ENCODE measurements at regions not wholly inside any gene's neighbourhood (a gene's known extent, or its start where the extent isn't known, plus 50 kb on each side); places are given as distances from the start of the nearest gene placed in this dataset.

GRCh38 chr3:40717471-40717870 lies 192.7 kb downstream of the ZNF621 start:
- Histone ChIP-seq H2AFZ (ENCODE audit: low read depth) (no peak overlapping the region), H3K27me3 (ENCODE audit: insufficient read depth, low read depth) (no peaks in the 10 kb centered on the region), H3K4me2 (no peak overlapping the region), H3K9ac (no peak overlapping the region), H3K4me3 (IDR thresholded peaks at IDR 0.05; ENCODE audit: insufficient read depth, low read depth, low read length) (no peak overlapping the region), H3K36me3 (ENCODE audit: insufficient read depth) (no peaks in the 10 kb centered on the region), H3K27ac (no peak overlapping the region), H3K4me1 (ENCODE audit: low read depth, poor library complexity, severe bottlenecking) (no peaks in the 10 kb centered on the region), H4K20me1 (ENCODE audit: insufficient read depth) (no peaks in the 10 kb centered on the region), H3K79me2 (ENCODE audit: insufficient read depth, low read depth) (no peaks in the 10 kb centered on the region)
- TF ChIP-seq, protein P1, sequence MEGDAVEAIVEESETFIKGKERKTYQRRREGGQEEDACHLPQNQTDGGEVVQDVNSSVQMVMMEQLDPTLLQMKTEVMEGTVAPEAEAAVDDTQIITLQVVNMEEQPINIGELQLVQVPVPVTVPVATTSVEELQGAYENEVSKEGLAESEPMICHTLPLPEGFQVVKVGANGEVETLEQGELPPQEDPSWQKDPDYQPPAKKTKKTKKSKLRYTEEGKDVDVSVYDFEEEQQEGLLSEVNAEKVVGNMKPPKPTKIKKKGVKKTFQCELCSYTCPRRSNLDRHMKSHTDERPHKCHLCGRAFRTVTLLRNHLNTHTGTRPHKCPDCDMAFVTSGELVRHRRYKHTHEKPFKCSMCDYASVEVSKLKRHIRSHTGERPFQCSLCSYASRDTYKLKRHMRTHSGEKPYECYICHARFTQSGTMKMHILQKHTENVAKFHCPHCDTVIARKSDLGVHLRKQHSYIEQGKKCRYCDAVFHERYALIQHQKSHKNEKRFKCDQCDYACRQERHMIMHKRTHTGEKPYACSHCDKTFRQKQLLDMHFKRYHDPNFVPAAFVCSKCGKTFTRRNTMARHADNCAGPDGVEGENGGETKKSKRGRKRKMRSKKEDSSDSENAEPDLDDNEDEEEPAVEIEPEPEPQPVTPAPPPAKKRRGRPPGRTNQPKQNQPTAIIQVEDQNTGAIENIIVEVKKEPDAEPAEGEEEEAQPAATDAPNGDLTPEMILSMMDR (conservative IDR thresholded peaks at IDR 0.05; ENCODE audit: low read depth, low read length), result no peak

DNA sequence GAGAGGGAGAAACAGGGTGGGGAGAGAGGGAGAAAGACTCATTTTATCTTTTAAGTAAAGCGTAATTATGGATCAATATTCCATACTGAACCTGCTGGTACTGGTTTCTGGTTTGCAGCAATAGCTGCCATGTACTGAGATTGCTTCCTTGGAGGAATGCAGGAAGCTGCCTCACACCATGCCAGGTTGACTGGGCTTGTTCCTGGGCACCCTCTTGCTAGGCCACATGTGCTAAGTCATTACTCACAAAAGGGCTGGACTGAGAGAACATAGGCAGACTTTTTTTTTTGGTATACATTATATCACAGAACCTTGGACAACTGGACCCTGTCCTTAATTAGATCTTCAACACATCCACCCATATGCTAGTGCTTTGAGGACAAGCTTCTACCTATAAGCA lies 193.4 kb downstream of the ZNF621 start:
- Histone ChIP-seq H3K9ac (no peak overlapping the region), H3K4me3 (IDR thresholded peaks at IDR 0.05; ENCODE audit: insufficient read depth, low read depth, low read length) (no peak overlapping the region), H3K27me3 (ENCODE audit: insufficient read depth, low read depth) (no peaks in the 10 kb centered on the region), H2AFZ (ENCODE audit: low read depth) (no peak overlapping the region), H3K4me2 (no peak overlapping the region), H3K36me3 (ENCODE audit: insufficient read depth) (no peaks in the 10 kb centered on the region), H3K79me2 (ENCODE audit: insufficient read depth, low read depth) (no peaks in the 10 kb centered on the region), H3K27ac (no peak overlapping the region), H3K4me1 (ENCODE audit: low read depth, poor library complexity, severe bottlenecking) (no peaks in the 10 kb centered on the region), H4K20me1 (ENCODE audit: insufficient read depth) (no peaks in the 10 kb centered on the region)
- TF ChIP-seq, protein P1 (conservative IDR thresholded peaks at IDR 0.05; ENCODE audit: low read depth, low read length), result no peak

- Histone ChIP-seq H2AFZ (ENCODE audit: low read depth) (no peak overlapping the region), H3K9ac (no peak overlapping the region), H3K36me3 (ENCODE audit: insufficient read depth) (no peaks in the 10 kb centered on the region), H4K20me1 (ENCODE audit: insufficient read depth) (no peaks in the 10 kb centered on the region), H3K4me3 (IDR thresholded peaks at IDR 0.05; ENCODE audit: insufficient read depth, low read depth, low read length) (no peak overlapping the region), H3K4me1 (ENCODE audit: low read depth, poor library complexity, severe bottlenecking) (no peaks in the 10 kb centered on the region), H3K4me2 (no peak overlapping the region), H3K27me3 (ENCODE audit: insufficient read depth, low read depth) (no peaks in the 10 kb centered on the region), H3K79me2 (ENCODE audit: insufficient read depth, low read depth) (no peaks in the 10 kb centered on the region), H3K27ac (no peak overlapping the region)
- TF ChIP-seq, protein P1 (conservative IDR thresholded peaks at IDR 0.05; ENCODE audit: low read depth, low read length), result no peak
These were observed 193.9 kb downstream of the ZNF621 start for GRCh38 chr3:40718681-40719080.

- Histone ChIP-seq H3K36me3 (ENCODE audit: insufficient read depth) (no peaks in the 10 kb centered on the region), H4K20me1 (ENCODE audit: insufficient read depth) (no peaks in the 10 kb centered on the region), H3K4me3 (IDR thresholded peaks at IDR 0.05; ENCODE audit: insufficient read depth, low read depth, low read length) (no peak overlapping the region), H3K9ac (no peak overlapping the region), H3K27me3 (ENCODE audit: insufficient read depth, low read depth) (no peaks in the 10 kb centered on the region), H3K4me1 (ENCODE audit: low read depth, poor library complexity, severe bottlenecking) (no peaks in the 10 kb centered on the region), H3K27ac (no peak overlapping the region), H2AFZ (ENCODE audit: low read depth) (no peak overlapping the region), H3K4me2 (no peak overlapping the region), H3K79me2 (ENCODE audit: insufficient read depth, low read depth) (no peaks in the 10 kb centered on the region)
- TF ChIP-seq, protein P1 (conservative IDR thresholded peaks at IDR 0.05; ENCODE audit: low read depth, low read length), result no peak
These were observed 195.0 kb downstream of the ZNF621 start for GRCh38 chr3:40719660-40720287.

Measured in KMS-11 (cell line).